ENCODE measurements at regions not wholly inside any gene's neighbourhood (a gene's known extent, or its start where the extent isn't known, plus 50 kb on each side); places are given as distances from the start of the nearest gene placed in this dataset.

DNA sequence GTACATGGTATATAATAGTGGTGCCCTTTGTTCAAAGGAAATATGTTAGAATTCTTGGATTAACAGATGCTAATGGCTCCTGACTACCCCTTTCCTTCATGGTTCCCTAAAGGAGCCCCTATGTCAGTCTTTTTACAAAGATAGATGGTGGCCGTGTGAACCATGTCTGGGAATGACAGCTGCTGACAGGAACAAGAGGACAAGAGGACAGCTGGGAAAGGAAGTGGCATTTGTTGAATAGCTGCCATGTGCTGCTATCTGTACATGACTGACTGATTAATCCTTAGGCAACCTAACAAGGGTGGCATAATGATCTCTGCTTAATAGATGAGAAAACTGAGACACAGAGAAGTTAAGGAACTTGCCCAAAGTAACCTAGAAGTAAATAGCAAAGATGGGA is 321.7 kb downstream of the ZNF621 start:
- TF ChIP-seq, protein P1, sequence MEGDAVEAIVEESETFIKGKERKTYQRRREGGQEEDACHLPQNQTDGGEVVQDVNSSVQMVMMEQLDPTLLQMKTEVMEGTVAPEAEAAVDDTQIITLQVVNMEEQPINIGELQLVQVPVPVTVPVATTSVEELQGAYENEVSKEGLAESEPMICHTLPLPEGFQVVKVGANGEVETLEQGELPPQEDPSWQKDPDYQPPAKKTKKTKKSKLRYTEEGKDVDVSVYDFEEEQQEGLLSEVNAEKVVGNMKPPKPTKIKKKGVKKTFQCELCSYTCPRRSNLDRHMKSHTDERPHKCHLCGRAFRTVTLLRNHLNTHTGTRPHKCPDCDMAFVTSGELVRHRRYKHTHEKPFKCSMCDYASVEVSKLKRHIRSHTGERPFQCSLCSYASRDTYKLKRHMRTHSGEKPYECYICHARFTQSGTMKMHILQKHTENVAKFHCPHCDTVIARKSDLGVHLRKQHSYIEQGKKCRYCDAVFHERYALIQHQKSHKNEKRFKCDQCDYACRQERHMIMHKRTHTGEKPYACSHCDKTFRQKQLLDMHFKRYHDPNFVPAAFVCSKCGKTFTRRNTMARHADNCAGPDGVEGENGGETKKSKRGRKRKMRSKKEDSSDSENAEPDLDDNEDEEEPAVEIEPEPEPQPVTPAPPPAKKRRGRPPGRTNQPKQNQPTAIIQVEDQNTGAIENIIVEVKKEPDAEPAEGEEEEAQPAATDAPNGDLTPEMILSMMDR (IDR thresholded peaks at IDR 0.05): no peak
- TF ChIP-seq POLR2A (IDR thresholded peaks at IDR 0.05): no peak

Data from testis (tissue), 2 donors.